ENCODE measurements at regions not wholly inside any gene's neighbourhood (a gene's known extent, or its start where the extent isn't known, plus 50 kb on each side); places are given as distances from the start of the nearest gene placed in this dataset.

- no peak for TF ChIP-seq MAFK (IDR thresholded peaks at IDR 0.05; ENCODE audit: low read depth, low read length)
- no peak for TF ChIP-seq YY1 (IDR thresholded peaks at IDR 0.05; ENCODE audit: low read depth, low read length)
- TF ChIP-seq CBX8 (IDR thresholded peaks at IDR 0.05; ENCODE audit: borderline replicate concordance, low read depth, low read length) = no peak
- TF ChIP-seq TEAD4 (IDR thresholded peaks at IDR 0.05; ENCODE audit: low read depth, low read length) = no peak
- no peak for TF ChIP-seq SAP30 (IDR thresholded peaks at IDR 0.05; ENCODE audit: insufficient read depth, insufficient replicate concordance, low read length)
- TF ChIP-seq RXRA (IDR thresholded peaks at IDR 0.05; ENCODE audit: insufficient read depth, low read depth, low read length) = no peak
- Histone ChIP-seq H3K79me1 (ENCODE audit: low read depth, low read length) (no peaks in the 10 kb centered on the region), H2BK20ac (ENCODE audit: low read length) (no peak overlapping the region), H2AFZ (ENCODE audit: low read length) (no peak overlapping the region), H3K79me2 (ENCODE audit: control insufficient read depth in 1 of 2, insufficient read depth in 2 of 2, low read length in 2 of 2) (no peaks in the 10 kb centered on the region), H3K23ac (ENCODE audit: insufficient read length) (no peak overlapping the region), H3K18ac (ENCODE audit: extremely low read depth, low read length) (no peak overlapping the region), H3K14ac (ENCODE audit: insufficient read length) (no peak overlapping the region), H4K20me1 (replicated peaks in 1 of 2; ENCODE audit: control insufficient read depth in 1 of 2, insufficient read depth in 2 of 2, low read length in 2 of 2) (no peaks in the 10 kb centered on the region), H3K27me3 (replicated peaks in 1 of 4; ENCODE audit: control insufficient read depth in 3 of 4, extremely low read depth in 1 of 4, insufficient read depth in 3 of 4, low read length in 3 of 4) (peaks cover 0 to 3% (median 0%) of the 10 kb centered on the region in 4 experiments; a peak in 1 of 7 replicates), H3K4me1 (replicated peaks in 1 of 4; ENCODE audit: control insufficient read depth in 3 of 4, insufficient read depth in 4 of 4, low read length in 3 of 4) (no peaks in the 10 kb centered on the region), H2BK5ac (ENCODE audit: low read depth, low read length) (no peak overlapping the region), H3K23me2 (ENCODE audit: low read depth, low read length) (no peaks in the 10 kb centered on the region), H2BK120ac (replicated peaks; ENCODE audit: low read depth, low read length) (no peak overlapping the region), H2AK5ac (ENCODE audit: low read depth, low read length) (no peak overlapping the region), H2BK15ac (ENCODE audit: low read length) (no peak overlapping the region), H4K91ac (replicated peaks; ENCODE audit: insufficient read length, low read length) (no peak overlapping the region), H3K27ac (ENCODE audit: low read depth, low read length) (no peak overlapping the region), H3K9ac (replicated peaks in 1 of 4; ENCODE audit: extremely low read depth in 1 of 4, low read depth in 3 of 4, low read length in 3 of 4) (no peak overlapping the region), H4K8ac (ENCODE audit: extremely low read depth, insufficient read depth, low read length) (no peak overlapping the region), H3K4me3 (ENCODE audit: extremely low read depth in 1 of 4, insufficient read depth in 2 of 4, low read depth in 3 of 4, low read length in 4 of 4) (no peak overlapping the region), H3K4me2 (ENCODE audit: insufficient read depth in 1 of 2, low read depth in 2 of 2, low read length in 2 of 2) (no peak overlapping the region), H3K36me3 (ENCODE audit: control insufficient read depth in 2 of 4, insufficient read depth in 4 of 4, low read length in 3 of 4) (no peaks in the 10 kb centered on the region; a peak in 1 of 8 replicates), H3K56ac (replicated peaks; ENCODE audit: insufficient read length, low read depth, low read length) (no peak overlapping the region), H3K4ac (replicated peaks; ENCODE audit: insufficient read length, low read depth, low read length) (no peak overlapping the region), H2BK12ac (ENCODE audit: low read depth, low read length) (no peak overlapping the region), H3K9me3 (ENCODE audit: insufficient read depth in 2 of 2, low read depth in 1 of 2, low read length in 1 of 2) (peaks cover 9 to 25% of the 10 kb centered on the region in 2 experiments; a peak in 3 of 4 replicates), H4K5ac (ENCODE audit: insufficient read length, low read depth, low read length) (no peak overlapping the region)
- WGBS, 2 experiments (ENCODE audit: extremely low coverage in 1 of 2, insufficient coverage in 1 of 2, insufficient read length in 1 of 2, insufficient replicate concordance in 2 of 2, low coverage in 1 of 2, low lambda C conversion rate in 2 of 2, missing lambda C conversion rate in 1 of 2) = 96% methylated on average over 2 of the region's 2 CpGs; no CpG with 5 or more reads in 1 of the 2 experiments
- ChIA-PET POLR2A (ENCODE audit: partially characterized antibody) (interaction anchor here (0.6 kb wide), 1 partner anchor 1229 kb away, joined by 3 read pairs; no protein-coding TSS in a partner anchor), CTCF (ENCODE audit: partially characterized antibody) (interaction anchor here (0.6 to 0.7 kb wide), 2 partner anchors 53 to 108 kb away, joined by 3 read pairs; no protein-coding TSS in a partner anchor)
- FAIRE-seq = no peak
- DNase-seq (ENCODE audit: low read depth in 1 of 2, low spot score in 2 of 2) = no peak
These were observed 260.9 kb downstream of the DSC3 start for GRCh38 chr18:30781601-30782000.
